HuH-7 (cell line): ENCODE measurements at regions not wholly inside any gene's neighbourhood (a gene's known extent, or its start where the extent isn't known, plus 50 kb on each side); places are given as distances from the start of the nearest gene placed in this dataset.

Experiments
- DNase-seq: peaks from one replicate; pipeline ENCODE4 v3.0.0; 2011; ENCODE audit warnings: low spot score

DNA sequence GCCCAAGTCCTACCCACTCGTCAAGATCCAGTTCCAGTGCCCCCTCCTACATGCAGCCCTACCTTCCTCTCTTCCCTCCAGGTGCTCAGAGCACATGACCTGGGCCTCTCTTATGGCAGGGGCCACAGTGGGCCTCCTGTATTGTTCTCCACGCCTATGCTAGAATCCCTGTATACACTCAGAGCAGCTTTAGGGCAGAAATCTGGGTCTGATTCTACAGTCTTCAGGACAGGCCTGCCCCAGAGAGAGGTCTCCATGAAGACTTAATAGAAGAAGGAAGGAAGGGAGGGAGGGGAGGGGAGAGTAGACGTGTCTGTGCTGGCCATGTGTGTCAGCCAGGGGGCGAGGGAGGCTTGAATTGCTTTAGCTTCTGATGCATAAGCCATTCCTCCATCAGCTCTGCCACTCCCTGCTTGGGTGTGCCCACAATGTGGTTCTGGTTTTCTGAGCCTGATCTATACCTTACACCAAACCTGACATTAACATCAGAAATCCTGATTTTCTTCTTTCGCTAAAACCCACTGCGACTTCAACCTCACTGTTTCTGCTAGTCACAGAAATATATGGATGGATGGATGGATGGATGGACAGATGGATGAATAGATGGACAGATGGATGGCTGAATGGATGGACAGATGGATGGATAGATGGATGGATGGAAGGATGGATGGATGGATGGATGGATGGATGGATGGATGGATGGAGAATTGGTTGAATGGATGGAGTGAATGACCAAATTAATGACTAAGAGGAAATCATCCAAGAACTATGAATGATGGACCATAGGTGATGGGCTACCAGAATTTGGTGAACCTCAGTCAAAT lies 56.6 kb upstream of the PRDM11 start:
- no peak for DNase-seq

DNA sequence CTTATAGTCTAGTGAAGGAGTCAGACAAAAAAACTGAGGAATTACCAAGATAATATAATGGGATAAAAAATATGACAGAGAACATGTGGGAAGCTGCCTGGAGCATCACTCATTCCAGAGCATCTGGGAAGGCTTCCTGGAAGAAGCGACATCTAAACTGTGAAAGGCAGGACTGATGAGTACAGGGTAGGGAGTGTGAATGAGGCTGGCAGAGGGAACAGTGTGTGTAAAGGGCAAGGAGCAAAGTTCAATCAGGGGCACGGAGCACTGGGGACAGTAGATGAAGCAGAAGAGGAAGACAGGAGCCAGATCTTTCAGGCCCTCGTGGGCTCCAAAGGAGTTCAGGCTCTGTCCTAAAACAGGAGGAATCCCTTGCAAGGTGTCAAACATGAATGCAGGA lies 55.8 kb upstream of the PRDM11 start:
- no peak for DNase-seq

DNA sequence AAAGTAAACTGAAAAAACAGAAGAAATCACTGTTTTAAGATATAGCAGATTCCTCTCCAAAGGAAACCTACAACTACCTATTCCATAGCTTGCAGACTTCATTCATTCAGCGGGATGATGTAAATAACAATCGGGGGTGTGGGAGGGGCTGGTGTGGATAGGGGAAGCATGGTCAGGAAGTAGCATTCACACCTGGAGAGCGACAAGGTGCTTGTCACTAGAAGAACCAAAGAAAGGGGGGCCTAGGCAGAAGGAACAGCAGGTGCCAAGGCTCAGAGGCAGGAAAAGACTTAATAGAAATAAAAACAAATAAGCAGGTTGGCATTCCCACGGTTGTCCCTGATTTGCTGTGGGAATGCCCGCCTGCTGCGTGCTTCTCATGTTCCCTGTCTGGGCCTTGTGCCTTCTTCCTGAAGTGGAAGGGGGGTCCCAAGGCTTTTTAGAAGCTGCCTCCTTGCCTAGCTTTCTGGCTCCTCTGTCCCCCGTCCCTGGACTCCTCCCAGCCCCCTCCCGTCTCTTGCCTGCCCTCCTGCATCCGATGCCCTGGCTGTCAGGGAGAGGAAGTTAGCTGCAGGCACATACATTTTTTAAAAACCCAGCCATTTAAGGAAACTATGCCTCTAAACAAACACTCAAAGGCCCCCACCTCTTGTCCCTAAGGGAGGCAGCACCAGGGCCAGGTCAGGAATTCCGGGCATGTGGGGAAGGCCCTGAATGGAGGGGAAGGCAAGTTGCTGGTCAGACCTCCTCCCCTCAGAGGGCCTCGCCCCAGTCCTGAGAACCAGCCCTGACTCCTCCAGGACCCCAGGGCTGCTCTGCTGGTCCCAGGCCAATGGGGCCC lies 54.7 kb upstream of the PRDM11 start:
- DNase-seq = no peak

DNA sequence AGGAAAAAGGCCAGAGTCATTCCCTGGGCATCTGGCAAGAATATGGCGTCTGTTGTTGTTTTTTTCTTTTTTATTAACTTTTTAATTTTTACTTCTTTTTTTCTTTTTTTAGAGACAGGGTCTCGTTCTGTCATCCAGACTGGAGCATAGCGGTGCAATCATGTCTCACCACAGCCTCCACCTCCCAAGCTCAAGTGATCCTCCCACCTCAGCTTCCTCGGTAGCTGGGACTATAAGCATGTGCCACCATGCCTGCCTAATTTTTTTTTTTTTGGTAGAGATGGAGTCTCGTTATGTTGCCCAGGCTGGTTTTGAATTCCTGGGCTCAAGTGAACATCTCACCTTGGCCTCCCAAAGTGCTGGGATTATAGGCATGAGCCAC lies 54.0 kb upstream of the PRDM11 start:
- DNase-seq = no peak

DNA sequence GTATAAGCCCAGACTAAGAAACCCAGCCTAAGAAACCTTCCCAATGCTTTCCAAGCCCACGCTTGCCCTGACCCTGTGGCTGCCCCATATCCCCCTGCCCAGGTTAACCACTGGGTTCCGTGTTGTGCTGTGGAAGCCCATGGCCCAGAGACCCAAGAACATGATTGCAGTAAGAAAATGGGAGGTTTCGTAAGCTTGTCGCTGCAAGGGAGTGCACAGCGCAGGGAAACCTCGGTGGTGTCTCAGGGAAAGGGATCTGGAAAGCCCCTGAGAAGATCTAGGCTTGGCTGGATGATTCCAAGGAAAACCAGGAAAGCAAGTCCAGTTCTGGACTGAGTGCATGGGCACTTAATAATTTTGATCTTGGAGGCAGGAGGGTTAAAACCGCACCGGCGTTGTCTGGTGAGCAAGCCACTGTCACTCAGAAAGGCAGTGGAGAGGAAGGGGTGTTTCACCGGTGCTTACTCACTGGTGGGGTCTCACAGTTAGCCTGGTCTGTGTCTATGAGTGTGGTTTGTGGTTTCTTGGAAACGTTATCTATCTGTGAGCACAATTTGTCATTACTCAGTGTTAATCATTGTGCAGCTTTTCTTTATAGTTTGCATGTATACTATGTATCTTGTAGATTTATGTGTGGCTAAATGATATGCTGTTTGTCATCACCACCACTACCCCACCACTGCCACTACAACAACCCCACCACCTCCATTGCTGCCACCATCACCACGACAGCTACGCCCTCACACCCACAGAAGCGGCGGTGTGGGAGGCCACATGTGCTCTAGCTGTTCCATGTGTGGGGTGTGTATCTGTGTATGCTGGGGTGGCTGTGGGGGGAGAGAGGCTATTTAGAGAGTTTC lies 53.3 kb upstream of the PRDM11 start:
- DNase-seq = no peak

DNA sequence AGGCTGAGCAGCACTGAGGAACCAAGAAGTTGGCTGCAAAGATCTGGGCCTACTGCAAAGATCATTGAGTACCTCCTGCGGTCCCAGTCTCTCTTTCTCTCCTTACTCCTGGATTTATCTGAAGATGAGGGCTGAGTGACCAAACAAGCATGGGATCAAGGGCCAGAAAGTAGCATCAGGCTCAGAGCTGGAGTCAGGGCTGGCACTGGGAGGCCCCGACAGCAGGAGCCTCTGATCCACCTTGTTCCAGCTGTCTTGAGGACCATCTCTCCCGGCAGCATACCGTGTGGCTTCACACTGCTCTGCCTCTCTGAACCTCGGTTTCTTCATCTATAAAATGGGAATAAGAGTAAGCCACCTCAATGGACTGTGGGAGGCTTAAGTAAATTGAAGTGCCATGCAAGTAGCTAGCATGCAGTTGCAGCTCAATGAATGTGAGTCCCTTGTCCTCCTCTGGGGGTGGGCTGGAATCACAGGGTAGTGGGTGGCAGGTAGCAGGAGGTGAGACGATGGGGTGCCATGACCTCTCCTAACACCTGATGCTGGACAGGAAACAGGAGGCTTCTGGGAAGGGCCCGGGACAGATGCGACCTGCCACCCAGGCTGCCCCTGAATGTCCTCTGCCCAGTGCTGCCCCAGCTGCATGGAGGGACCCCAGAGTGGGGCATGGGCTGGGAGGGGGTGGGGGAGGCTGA lies 52.5 kb upstream of the PRDM11 start:
- no peak for DNase-seq

DNA sequence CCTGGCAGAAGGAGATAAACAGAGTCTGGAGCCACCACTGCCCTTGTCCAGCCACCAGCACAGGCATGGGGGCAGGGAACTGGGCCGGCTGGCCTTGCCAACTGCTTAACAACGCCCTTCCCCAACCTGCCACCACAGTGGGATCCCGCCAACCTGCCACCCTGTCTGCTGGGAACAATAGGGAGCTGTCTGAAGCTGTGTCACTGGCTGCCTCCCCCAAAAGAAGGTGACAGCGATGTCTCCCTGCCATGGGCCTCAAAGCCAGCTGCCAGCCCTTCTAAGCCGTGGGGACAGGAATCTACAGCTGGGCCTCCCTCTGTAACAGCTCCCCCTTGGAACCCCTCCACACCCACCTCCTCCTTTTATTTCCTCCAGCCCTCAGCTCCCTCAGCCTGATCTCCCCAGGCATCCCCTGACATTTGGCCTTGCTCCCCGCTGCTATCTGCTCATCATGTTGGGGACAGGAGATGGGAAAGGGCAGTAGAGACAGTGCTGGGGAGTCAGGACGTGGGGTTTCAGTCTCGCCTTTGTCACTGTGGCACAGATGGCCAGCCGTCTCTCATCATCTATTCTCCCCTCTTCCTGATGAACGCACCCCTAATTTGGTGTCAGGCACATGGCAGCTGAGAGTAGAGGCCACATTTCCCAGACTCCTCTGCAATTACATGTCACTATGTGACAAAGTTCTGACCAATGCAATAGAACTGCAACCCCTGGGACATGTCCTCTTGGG lies 51.3 kb upstream of the PRDM11 start:
- no peak for DNase-seq

DNA sequence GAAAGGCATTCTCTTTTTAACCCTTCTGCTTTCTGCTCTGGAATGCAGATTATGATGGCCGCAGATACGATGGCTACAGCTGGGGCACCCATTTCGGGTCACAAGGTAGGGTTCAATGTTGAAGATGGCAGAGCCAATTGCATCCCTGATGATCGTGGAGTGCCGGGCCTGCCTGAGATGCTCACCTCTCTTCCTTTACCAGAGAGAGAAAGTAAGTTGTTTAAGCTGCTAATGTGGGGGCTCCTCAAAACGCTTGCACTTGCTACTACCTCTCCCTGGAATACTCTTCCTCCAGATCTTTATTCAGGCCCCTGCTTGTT lies 50.8 kb upstream of the PRDM11 start:
- DNase-seq = no peak

DNA sequence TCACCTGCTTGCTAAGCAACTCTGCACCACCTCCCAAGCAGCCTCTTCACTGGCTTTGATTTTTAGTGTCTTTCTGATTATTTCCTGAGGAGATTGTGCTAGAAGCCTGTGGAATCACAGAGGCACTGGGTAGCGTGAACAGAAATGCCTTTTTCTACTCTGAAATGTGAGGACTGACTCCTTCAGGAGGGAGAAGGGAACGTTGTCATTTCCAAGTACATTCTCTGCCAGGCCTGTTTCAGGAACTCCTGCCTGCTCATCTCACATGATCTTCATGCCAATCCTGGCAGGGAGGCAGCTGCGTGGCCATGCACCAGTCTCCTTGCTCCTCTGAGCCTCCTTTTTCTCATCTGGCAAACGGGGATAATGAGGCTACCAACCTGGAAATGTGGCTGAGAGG lies 49.8 kb upstream of the PRDM11 start:
- no peak for DNase-seq
